ENCODE measurements at regions not wholly inside any gene's neighbourhood (a gene's known extent, or its start where the extent isn't known, plus 50 kb on each side); places are given as distances from the start of the nearest gene placed in this dataset.

DNA sequence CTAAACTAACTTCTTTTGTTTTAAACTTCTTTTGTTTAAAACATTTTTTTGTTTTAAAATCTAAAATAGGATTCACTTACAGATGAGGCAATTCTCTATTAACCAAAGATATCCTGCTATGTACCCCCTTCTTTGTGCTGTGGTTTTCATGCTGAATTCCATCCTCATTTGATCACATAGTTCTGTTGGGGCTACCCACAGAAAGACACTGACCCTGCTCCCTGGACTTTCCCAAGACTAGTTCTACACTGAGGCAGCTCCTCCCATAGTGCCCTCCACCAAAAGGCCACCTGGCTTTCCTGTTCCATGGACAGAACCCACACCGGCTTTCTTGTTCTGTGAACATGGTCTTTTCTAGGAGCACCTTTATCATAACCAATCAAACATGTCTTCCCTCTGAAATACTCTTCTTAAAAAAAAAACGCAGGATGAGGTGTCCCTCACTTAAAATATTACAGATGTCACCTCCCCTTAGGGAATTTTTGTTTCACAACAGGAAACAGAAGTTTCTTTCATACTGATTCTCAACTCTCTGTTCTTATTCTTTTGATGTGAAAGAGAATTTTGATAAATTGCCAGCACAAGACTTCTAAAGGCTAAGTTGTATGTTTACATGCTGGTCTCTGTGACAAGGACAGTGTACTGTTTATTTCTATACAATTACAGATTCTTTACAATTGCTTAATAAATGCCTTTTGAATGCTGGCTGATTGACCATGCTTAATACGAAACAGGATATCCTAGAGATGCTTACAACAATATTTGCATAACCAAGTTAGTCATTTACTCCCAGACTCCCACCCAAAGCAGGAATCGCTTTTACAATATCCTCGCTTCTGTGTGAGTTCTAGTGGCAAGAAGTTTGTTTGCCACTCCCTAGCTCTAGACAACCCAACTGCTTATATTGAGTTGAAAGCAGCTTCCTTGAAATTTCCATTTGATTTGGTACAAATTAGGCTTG lies 300.4 kb downstream of the DTWD2 start:
- H3K36me3 ChIP-seq (ENCODE audit: control insufficient read depth, insufficient read depth, low read length), result no peaks in the 10 kb centered on the region
- no peaks in the 10 kb centered on the region for H3K9me3 ChIP-seq (ENCODE audit: control insufficient read depth, insufficient read depth, low read length)
- no peaks in the 10 kb centered on the region for H3K27me3 ChIP-seq (ENCODE audit: control insufficient read depth, insufficient read depth, low read length)
- Mint-ChIP-seq H3K4me3 (no peak overlapping the region), H3K36me3 (no peaks in the 10 kb centered on the region), H3K27ac (no peak overlapping the region), H3K27me3 (ENCODE audit: low read depth in 2 of 2) (no peaks in the 10 kb centered on the region), H3K4me1 (no peaks in the 10 kb centered on the region), H3K9me3 (peaks cover 14 to 15% of the 10 kb centered on the region in 2 donors)
- intact Hi-C loops (cut with micrococcal nuclease), result no loop called here
- DNase-seq, result no peak
- ATAC-seq, result no peak
- H3K27ac ChIP-seq (ENCODE audit: low read length), result no peak overlapping the region
- H3K4me1 ChIP-seq (ENCODE audit: control insufficient read depth, insufficient read depth, low read length), result no peaks in the 10 kb centered on the region
- WGBS (ENCODE audit: insufficient coverage), result 60% methylated on average over 3 of the region's 5 CpGs
- TF ChIP-seq, protein P1, sequence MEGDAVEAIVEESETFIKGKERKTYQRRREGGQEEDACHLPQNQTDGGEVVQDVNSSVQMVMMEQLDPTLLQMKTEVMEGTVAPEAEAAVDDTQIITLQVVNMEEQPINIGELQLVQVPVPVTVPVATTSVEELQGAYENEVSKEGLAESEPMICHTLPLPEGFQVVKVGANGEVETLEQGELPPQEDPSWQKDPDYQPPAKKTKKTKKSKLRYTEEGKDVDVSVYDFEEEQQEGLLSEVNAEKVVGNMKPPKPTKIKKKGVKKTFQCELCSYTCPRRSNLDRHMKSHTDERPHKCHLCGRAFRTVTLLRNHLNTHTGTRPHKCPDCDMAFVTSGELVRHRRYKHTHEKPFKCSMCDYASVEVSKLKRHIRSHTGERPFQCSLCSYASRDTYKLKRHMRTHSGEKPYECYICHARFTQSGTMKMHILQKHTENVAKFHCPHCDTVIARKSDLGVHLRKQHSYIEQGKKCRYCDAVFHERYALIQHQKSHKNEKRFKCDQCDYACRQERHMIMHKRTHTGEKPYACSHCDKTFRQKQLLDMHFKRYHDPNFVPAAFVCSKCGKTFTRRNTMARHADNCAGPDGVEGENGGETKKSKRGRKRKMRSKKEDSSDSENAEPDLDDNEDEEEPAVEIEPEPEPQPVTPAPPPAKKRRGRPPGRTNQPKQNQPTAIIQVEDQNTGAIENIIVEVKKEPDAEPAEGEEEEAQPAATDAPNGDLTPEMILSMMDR (IDR thresholded peaks at IDR 0.05), result no peak
- no peak overlapping the region for H3K4me3 ChIP-seq (ENCODE audit: low read length)

DNA sequence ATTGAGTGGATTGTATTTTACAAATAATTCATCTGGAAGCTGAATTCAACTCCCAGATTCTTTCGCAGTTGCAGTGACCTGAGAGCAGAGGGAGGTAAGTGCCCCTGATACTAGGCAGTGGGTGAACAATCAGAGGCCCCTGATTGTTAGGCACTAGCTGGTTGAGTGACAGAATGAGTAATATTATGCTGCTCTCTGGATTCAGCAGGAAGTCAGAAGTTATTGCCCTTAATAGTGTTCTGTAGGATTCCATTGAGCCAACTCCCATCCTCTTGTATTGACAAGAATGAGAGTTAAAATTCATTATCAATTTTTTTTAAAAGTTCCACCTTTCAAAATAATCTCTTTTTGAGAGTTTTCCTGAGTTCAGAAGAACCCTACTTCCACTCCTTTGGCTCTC lies 301.2 kb downstream of the DTWD2 start:
- H3K36me3 ChIP-seq (ENCODE audit: control insufficient read depth, insufficient read depth, low read length), result no peaks in the 10 kb centered on the region
- Mint-ChIP-seq H3K27me3 (ENCODE audit: low read depth in 2 of 2) (no peaks in the 10 kb centered on the region), H3K4me1 (no peaks in the 10 kb centered on the region), H3K4me3 (no peak overlapping the region), H3K9me3 (peaks cover 14 to 15% of the 10 kb centered on the region in 2 donors), H3K36me3 (no peaks in the 10 kb centered on the region), H3K27ac (no peak overlapping the region)
- WGBS (ENCODE audit: insufficient coverage), result 94% methylated on average over 1 of the region's 1 CpG
- H3K4me1 ChIP-seq (ENCODE audit: control insufficient read depth, insufficient read depth, low read length), result no peaks in the 10 kb centered on the region
- no peaks in the 10 kb centered on the region for H3K27me3 ChIP-seq (ENCODE audit: control insufficient read depth, insufficient read depth, low read length)
- intact Hi-C loops (cut with micrococcal nuclease), result no loop called here
- no peak overlapping the region for H3K27ac ChIP-seq (ENCODE audit: low read length)
- TF ChIP-seq, protein P1 (IDR thresholded peaks at IDR 0.05), result no peak
- H3K4me3 ChIP-seq (ENCODE audit: low read length), result no peak overlapping the region
- H3K9me3 ChIP-seq (ENCODE audit: control insufficient read depth, insufficient read depth, low read length), result no peaks in the 10 kb centered on the region
- DNase-seq, result no peak
- ATAC-seq, result no peak

DNA sequence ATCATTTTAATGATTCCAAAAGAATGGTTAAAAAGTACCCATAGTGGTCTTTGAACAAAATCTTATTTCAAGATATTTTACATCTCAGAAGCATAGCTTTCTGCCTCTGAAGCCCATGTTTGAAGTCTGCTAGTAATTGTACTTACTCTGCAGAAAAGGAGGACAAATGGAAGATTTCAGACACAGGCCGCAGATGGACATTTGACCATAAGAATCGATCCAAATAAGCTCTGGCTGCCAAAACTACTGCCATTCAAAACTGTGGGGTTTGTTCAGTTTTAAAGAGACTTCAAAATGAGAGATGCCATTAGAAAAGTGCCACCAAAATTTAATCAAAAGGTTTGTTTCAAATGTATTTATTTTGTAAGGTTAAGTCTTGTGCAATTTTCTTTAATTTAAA lies 306.7 kb downstream of the DTWD2 start:
- WGBS (ENCODE audit: insufficient coverage), result 81% methylated on average over 2 of the region's 2 CpGs
- H3K9me3 ChIP-seq (ENCODE audit: control insufficient read depth, insufficient read depth, low read length), result no peaks in the 10 kb centered on the region
- intact Hi-C loops (cut with micrococcal nuclease), result no loop called here

More for the DNA sequence above, 306.7 kb downstream of the DTWD2 start:
- peaks cover 12 to 14% of the 10 kb centered on the region in 2 donors for H3K9me3 Mint-ChIP-seq
- ATAC-seq (no peak), DNase-seq (no peak)
- no peak overlapping the region for H3K4me3 Mint-ChIP-seq
- H3K4me1 ChIP-seq (ENCODE audit: control insufficient read depth, insufficient read depth, low read length), result no peaks in the 10 kb centered on the region
- H3K36me3 ChIP-seq (ENCODE audit: control insufficient read depth, insufficient read depth, low read length), result no peaks in the 10 kb centered on the region
- H3K27ac Mint-ChIP-seq, result no peak overlapping the region
- no peak overlapping the region for H3K4me3 ChIP-seq (ENCODE audit: low read length)
- H3K36me3 Mint-ChIP-seq, result no peaks in the 10 kb centered on the region
- H3K27me3 ChIP-seq (ENCODE audit: control insufficient read depth, insufficient read depth, low read length), result no peaks in the 10 kb centered on the region
- H3K27me3 Mint-ChIP-seq (ENCODE audit: low read depth in 2 of 2), result no peaks in the 10 kb centered on the region
- TF ChIP-seq, protein P1 (IDR thresholded peaks at IDR 0.05), result no peak
- no peaks in the 10 kb centered on the region for H3K4me1 Mint-ChIP-seq
- no peak overlapping the region for H3K27ac ChIP-seq (ENCODE audit: low read length)
